ENCODE measurements at regions not wholly inside any gene's neighbourhood (a gene's known extent, or its start where the extent isn't known, plus 50 kb on each side); places are given as distances from the start of the nearest gene placed in this dataset.

- Histone ChIP-seq H3K27ac (no peak overlapping the region), H3K27me3 (peaks cover 0 to 16% (median 0%) of the 10 kb centered on the region in 9 donors), H3K9me3 (peaks cover 0 to 7% (median 0%) of the 10 kb centered on the region in 12 donors), H3K4me1 (no peaks in the 10 kb centered on the region), H3K4me3 (no peak overlapping the region), H3K36me3 (no peaks in the 10 kb centered on the region)
- intact Hi-C loops (cut with DNase I): loop anchor here in 6 of 10 donors (2.0 to 10.0 kb wide), 9 partner anchors 238 to 888 kb away; partner anchors contain the start of gene TLE3 (in 1 of the 6)
- ATAC-seq (peak in 3 of 4 donors; percentile 82 to 89 (median 87)), DNase-seq (peak in 4 of 5 donors; percentile 35 to 70 (median 40))
- TF ChIP-seq POLR2A (IDR thresholded peaks at IDR 0.05) (no peak), CTCF (IDR thresholded peaks at IDR 0.05) (peak; percentile 68 to 82 (median 71))
- WGBS, 4 donors: 26 to 50% (median 39%) methylated on average over 6 of the region's 6 CpGs
These were observed 265.2 kb upstream of the TLE3 start for GRCh38 chr15:70362886-70363285.

- Histone ChIP-seq H3K4me3 (no peak overlapping the region), H3K27ac (no peak overlapping the region), H3K4me1 (no peaks in the 10 kb centered on the region), H3K27me3 (peaks cover 0 to 16% (median 0%) of the 10 kb centered on the region in 9 donors), H3K9me3 (peaks cover 0 to 7% (median 0%) of the 10 kb centered on the region in 12 donors), H3K36me3 (no peaks in the 10 kb centered on the region)
- DNase-seq (no peak), ATAC-seq (no peak)
- intact Hi-C loops (cut with DNase I): loop anchor here in 6 of 10 donors (2.0 to 10.0 kb wide), 9 partner anchors 238 to 888 kb away; partner anchors contain the start of gene TLE3 (in 1 of the 6)
- WGBS, 4 donors: 57 to 91% (median 76%) methylated on average over 3 of the region's 3 CpGs
- no peak for TF ChIP-seq CTCF (IDR thresholded peaks at IDR 0.05)
- no peak for TF ChIP-seq POLR2A (IDR thresholded peaks at IDR 0.05)
These were observed 264.6 kb upstream of the TLE3 start for GRCh38 chr15:70362350-70362749.

GRCh38 chr15:70361891-70362290 is 264.2 kb upstream of the TLE3 start:
- no peak overlapping the region for H3K4me3 ChIP-seq
- ATAC-seq (no peak), DNase-seq (no peak)
- no peak overlapping the region for H3K27ac ChIP-seq
- WGBS, 4 donors: 93 to 96% (median 94%) methylated on average over 11 of the region's 11 CpGs
- H3K27me3 ChIP-seq: peaks cover 0 to 16% (median 0%) of the 10 kb centered on the region in 9 donors
- TF ChIP-seq POLR2A (IDR thresholded peaks at IDR 0.05) (no peak), CTCF (IDR thresholded peaks at IDR 0.05) (no peak)
- H3K4me1 ChIP-seq: no peaks in the 10 kb centered on the region
- intact Hi-C loops (cut with DNase I): loop anchor here in 6 of 10 donors (2.0 to 10.0 kb wide), 9 partner anchors 237 to 887 kb away; partner anchors contain the start of gene TLE3 (in 1 of the 6)
- no peaks in the 10 kb centered on the region for H3K36me3 ChIP-seq
- H3K9me3 ChIP-seq: peaks cover 0 to 7% (median 0%) of the 10 kb centered on the region in 12 donors

GRCh38 chr15:70361106-70361505 is 263.4 kb upstream of the TLE3 start:
- no peak for DNase-seq
- Histone ChIP-seq H3K27ac (no peak overlapping the region), H3K9me3 (peaks cover 0 to 7% (median 0%) of the 10 kb centered on the region in 12 donors), H3K4me1 (no peaks in the 10 kb centered on the region), H3K27me3 (peaks cover 0 to 15% (median 0%) of the 10 kb centered on the region in 9 donors), H3K36me3 (no peaks in the 10 kb centered on the region), H3K4me3 (no peak overlapping the region)
- intact Hi-C loops (cut with DNase I): loop anchor here in 6 of 10 donors (5.0 to 10.0 kb wide), 8 partner anchors 236 to 886 kb away; partner anchors contain the start of gene TLE3 (in 1 of the 6)
- ATAC-seq: no peak
- TF ChIP-seq CTCF (IDR thresholded peaks at IDR 0.05): no peak
- no peak for TF ChIP-seq POLR2A (IDR thresholded peaks at IDR 0.05)
- WGBS, 4 donors: 94 to 100% (median 98%) methylated on average over 2 of the region's 2 CpGs

Data from heart left ventricle (tissue), 16 donors.